IPS-11a (cell line): ENCODE measurements at regions not wholly inside any gene's neighbourhood (a gene's known extent, or its start where the extent isn't known, plus 50 kb on each side); places are given as distances from the start of the nearest gene placed in this dataset.

Experiments used
- H3K4me3 ChIP-seq: one replicate; pipeline ENCODE4 v1.5.1; 2013; ENCODE audit warnings: low read depth, low read length, control low read depth

DNA sequence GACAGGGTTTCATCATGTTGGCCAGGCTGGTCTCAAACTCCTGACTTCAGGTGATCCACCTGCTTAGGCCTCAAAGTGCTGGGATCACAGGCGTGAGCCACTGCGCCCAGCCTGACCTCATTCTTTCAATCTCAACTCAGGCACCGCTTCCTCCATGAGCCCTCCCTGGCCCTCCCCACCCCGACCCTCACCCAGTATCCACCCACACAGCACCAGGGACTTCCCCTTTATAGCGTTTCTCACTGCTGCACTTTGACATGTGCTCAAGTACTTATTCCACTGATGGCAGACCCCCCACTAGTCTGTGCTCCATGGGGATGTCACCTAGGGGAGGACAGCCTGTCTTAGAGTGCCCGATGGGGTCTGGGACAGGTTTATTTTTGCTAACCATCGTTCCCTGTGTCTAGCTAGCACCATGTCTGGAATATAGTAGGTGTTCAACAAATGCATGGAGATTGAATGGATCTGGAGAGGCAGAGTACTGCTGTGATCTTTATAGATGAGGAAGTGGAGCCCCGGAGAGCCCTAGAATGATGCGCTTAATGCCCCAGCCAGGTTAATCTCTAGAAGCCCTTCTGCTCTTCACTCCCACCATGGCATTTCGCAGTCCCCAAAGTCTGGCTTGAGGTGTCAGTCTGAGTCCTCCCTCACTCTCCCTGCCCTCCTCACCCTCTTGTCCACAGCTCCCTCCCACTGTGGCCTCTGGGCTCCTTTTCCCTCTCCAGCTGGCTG lies 258.8 kb downstream of the RPS24 start:
- no peak overlapping the region for H3K4me3 ChIP-seq

DNA sequence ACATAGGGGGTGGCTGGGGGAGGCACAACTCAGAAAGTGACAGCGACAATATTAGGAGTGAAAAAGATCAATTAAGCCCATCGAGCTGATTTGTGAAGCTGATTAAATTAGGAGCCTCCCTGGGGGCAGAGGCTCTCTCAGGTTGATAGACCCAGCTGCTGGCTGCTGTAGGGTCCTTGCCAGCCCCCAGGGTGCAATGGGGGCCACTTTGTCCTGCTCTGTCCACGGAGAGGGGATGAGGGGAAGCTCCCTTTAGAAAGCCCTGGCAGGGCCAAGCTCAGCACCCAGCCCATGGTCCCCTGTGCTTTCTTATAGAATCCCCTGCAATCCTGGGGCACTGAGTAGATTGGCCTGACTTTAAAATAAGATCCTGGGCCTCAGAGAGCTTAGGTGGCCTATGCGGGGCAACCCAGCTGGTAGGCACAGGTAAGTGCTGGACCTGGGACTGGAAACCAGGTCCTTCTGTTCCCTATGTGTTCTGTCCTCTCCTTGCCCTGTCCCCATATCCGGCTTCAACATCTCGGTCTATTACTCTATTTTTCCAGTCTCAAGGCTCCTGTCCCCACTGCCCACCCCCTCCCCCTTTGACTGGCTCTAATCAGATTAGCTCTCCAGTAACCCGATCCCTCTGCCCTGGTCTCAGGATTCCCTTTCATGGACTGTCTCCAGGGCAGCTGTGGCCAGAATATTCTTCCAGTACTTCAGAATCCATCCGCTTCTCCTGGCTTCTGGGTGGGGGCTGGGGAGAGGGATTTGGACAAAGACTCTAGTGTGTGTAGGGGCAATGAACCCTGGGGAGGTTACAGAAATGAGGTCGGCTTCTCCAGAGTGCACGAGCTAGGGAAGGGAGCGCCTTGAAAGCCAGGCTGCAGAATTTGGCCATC lies 259.6 kb downstream of the RPS24 start:
- H3K4me3 ChIP-seq: no peak overlapping the region

DNA sequence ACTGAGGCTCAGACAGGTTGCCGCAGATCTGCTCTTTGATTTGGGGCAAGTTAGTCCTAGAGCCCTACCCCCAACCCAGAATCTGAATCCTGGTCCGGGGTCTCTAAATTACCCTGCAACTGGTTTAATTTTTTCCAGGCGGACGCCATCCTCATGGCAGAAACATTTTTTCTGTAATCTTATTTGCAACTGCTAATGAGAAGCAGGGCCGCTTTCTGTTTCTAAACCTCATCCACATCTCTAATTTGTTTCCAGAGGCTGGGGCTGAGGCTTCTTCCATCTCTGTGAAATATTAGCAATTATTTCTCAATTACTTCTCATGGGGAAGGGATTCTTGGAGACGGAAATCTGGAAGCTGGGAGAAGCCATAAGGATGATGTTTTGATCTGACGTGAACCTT lies 261.6 kb downstream of the RPS24 start:
- no peak overlapping the region for H3K4me3 ChIP-seq

DNA sequence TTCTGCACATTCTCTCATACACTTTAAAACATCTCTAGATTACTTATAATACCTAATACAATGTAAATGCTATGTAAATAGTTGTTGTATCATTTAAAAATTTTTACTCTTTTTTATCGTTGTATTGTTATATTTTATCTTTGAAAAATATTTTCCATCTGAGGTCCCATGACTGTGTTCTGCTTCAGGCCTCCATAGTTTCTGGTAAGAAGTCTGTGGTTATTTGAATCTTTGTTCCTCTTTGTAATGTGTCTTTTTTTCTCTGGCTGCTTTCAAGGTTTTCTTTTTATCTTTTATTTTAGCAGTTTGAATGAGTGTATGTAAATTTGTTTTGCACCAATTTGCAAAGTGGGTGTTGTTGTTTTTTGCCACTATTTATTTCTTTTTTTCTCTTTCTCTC lies 263.1 kb downstream of the RPS24 start:
- H3K4me3 ChIP-seq: no peak overlapping the region

DNA sequence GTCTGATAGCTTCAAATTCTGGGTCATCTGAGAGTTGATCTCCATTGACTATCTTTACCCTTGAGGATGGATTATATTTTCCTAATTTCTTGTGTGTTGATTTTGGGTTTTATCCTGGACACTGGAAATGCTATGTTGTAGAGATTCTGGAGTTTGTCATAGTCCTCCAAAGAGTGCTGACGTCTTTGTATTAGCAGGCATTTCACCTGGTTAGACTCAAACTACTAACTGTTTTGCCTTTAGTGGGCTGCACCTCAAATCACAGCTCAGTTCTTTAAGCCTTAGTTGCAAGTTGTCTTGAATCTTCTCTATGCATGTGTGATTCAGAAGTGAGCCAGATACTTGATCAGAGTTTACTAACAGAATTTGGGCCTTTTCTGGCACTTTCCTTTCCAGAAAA lies 264.3 kb downstream of the RPS24 start:
- no peak overlapping the region for H3K4me3 ChIP-seq

DNA sequence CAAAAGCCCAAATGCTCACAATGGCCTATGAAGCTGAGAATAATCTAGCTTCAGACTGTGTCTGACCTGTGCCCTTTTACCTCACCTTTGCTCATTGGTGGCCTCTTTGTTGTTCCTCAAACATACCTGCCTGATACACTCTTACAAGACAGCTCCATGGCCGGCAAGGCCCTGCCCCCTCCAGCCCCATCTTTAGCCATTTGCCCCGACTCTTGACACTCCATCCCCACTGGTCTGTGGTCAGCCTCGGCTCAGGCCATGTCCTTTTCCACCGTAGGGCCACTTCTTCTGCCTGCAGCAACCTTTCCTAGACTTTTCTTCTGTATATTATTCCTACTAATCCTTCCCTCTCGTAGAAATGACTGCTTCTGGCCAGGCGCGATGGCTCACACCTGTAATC lies 265.2 kb downstream of the RPS24 start:
- H3K4me3 ChIP-seq: no peak overlapping the region

DNA sequence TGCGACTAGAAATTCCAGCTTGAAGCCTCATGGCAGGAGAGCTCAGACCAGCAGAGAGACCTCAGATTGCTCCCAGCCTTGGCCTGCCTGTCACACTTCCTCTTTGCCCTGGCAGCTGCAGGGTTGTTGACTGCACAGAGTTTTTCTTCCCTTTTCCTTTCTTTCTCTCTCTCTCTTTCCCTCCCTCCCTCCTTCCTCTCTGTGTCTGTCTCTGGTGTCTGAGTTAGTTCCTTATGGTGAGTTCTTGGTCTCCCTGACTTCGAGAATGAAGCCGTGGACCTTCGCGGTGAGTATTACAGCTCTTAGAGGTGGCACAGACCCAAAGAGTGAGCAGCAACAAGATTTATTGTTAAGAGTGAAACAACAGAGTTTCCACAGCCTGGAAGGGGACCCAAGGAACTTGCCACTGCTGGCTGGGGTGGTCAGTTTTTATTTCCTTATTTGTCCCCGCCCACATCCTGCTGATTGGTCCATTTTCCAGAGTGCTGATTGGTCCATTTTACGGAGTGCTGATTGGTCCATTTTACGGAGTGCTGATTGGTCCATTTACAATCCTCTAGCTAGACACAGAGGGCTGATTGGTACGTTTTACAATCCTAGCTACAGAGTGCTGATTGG lies 266.3 kb downstream of the RPS24 start:
- H3K4me3 ChIP-seq: no peak overlapping the region

DNA sequence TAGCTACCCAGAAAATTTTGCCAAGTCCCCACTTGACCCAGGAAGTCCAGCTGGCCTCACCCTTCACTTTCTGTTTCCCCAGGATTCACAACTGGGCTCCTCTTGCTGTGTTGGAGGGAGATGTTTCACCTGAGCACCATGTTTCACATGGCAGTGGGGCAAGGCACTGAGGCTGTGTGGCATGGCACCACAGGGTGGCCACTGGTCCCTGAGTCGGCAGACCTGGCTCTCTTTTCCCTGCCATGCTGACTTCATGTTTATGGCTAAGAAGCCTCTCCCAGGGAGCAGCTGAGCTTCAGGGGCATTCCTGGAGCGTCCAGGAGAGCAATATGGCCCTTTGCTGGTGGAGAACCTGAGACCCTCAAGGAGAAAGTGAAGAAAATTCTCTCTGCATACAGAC lies 266.9 kb downstream of the RPS24 start:
- no peak overlapping the region for H3K4me3 ChIP-seq

DNA sequence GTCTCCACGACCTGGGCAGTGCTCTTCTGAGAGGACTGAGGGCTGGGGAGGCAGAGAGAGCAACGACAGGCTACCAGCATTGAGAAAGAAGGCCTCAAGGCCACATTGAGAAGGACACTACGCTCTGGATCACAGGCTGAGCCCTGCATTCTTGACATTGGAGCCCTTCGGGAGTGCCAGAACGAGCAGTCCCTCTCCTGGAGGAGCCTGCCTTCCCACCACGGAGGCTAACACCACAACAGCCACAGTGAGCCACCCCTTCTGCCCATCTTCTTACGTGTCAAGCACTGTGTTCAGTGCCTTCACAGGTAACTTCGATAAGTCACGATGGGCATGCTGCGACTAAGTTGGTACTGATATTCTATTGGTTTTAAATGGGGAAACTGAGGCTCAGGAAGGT lies 267.8 kb downstream of the RPS24 start:
- H3K4me3 ChIP-seq: no peak overlapping the region

DNA sequence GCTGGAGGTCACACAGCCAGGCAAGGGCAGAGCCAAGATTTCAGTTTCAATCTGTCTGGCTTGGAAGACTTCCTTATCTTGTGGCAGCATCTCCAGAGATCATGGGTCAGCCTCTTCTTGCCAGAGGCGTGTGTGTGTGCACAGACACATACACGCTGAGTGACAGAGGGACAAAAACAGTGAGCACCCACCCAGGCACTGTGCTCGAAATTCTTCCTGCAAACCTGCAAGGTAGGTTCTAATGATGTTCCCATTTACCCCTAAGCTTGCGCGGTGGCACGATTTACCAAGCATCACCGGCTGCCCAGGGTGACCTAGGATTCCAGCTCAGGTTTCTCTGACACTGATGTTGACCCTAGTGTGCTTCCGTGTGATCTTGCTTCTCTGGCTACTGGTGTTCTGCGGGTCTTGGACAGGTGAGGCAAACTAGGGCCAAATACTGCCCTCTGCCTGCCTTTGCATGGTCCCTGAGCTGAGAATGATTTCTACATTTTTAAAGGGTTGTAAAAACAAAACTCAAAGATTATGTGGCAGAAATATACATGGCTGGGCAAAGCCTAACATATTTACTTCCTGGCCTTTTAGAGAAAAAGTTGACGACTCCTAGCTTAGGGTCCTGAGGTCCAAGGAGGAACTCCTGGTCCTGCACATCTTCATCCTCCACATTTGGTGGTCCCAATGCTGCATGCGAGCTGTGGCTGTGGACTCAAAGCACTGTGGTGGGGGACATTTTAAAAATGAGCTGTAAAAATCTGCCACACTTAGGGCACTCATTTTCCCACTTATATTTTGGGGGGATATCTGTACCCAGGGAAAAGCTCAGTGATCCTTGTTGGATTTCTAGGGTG lies 268.5 kb downstream of the RPS24 start:
- H3K4me3 ChIP-seq: no peak overlapping the region

DNA sequence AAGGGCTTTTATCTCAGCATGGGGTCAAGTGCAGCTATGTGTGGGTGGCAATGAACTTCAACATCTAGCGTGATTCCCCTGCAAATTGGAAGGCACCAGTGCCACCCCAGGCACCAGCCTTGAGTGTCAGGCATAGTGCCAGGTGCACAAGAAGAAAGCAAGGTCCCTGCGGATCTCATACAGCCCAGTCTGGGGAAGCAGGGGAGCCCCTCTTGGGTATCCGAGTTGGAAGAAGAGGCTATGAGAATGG lies 269.0 kb downstream of the RPS24 start:
- peak overlapping the region; percentile 54 for H3K4me3 ChIP-seq

DNA sequence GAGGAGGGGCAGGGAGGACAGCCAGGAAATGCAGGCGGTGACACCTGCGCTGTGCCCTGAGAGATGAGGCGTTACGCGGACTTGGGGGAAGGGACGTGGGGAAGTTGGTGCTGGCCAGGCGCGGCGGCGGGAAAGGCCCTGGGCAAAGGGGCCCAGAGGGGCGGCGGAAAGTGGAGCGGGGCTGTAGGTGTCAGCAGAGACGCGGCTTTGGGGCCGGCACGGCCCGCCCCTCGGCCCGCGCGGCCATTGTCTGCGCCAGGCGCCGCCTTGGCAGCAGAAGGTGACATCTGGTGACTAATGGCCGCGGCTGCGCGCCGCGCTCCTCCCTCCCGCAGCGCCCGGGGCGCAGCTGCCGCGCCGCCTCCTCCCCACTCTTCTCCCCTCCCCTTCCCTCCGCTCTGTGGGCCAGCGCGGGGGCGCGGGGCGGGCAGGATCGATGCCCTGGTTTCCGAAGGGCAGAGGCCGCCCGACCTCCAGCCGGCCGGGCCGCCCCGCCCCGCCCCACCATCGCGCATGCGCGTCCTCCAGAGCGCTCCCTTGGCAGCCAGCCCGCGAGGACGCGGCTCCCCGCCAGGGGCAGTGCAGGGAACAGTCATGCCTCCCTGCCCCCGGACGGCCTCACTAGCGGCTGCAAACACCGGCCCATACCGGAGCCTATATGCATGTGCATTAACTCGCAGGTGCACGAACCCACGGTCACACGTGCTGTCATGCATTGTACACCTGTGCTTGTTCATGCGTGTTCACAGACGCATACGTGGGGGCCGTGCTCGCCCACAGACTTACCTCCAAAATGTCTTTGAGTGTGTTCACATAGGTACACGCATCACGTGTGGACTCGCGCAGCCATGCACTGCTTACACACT lies 269.6 kb downstream of the RPS24 start:
- H3K4me3 ChIP-seq: peak overlapping the region; percentile 54

DNA sequence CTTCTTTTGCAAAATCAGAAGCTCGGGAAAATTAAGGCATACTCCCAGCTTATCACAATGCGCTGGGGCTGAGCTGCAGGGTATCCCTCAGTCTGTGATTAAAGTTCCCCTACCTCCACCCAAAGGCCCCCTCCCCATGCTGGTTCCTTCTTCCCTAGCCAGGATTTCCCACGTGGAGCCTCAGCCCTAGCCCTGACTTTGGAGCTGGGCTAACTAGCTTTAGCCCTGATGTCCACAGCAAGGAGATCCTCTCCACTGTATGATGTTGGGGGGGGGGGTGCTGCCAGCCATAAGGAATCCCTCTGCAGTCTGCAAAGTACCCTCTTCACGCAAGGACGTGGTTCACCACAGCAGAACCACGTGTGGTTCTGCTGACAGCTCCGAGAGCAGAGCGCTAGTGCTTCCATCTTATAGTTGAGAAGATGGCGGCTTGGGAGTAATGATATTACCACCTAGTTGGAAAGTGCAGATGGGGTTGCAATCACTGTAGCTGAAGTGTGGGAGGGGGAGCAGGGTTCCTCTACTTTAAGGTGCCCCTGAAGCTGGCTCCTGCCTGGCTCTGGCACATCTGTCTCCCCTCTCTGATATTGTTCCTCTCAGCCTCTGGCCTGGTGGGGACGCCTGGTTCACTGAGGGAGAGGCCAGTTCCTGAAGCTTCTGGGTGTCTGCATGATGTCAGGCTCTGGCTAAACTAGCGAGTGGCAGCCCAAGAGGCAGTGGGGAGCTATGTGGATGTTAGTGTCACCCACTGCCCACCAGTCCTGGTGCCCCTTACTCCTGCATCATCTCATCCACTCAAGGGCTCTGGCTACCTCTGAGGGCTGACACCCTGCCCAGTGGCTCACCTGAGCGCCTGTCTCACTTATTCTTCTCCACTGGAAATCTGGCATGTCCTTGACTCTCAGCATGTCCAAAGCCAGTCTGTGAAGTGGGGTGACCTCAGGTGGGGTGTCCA lies 270.7 kb downstream of the RPS24 start:
- no peak overlapping the region for H3K4me3 ChIP-seq

DNA sequence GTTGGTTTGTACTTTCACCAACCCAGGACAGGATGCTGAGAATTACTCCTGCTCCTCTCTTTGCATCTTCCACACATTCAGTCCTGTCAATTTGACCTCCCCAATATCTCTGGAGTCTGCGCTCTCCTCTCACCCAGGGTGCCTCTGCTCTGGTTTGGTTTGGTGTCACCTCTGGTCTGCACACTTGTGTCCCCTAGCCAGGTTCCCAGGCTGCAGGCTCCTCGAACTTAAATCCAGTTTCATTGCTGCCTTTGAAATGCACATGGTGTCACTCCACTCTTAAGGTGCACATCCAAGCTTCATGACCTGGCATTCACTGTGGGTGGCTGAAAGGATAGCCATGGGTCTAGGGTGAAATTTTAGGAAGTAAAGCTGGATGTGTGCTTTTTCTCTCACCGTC lies 271.6 kb downstream of the RPS24 start:
- no peak overlapping the region for H3K4me3 ChIP-seq

DNA sequence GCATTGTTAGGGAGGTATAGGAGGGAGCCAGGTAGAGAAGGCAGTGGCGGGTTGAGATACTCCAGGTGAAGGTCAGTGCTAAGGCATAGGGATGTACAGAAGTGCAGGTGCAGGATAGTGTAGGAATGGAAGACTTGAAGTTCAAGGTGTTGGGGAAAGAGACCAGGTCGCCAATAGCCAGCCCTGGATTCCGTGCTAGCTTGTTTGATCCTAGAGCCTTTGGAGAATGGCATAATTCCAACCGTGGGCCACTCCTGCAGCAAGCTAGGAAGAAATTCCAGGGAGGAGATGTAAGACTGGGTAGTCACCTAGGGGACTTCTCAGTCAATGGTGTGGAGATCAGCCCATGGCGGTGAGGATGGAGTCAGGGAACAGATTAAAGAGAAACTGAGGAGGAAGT lies 272.7 kb downstream of the RPS24 start:
- H3K4me3 ChIP-seq: no peak overlapping the region

DNA sequence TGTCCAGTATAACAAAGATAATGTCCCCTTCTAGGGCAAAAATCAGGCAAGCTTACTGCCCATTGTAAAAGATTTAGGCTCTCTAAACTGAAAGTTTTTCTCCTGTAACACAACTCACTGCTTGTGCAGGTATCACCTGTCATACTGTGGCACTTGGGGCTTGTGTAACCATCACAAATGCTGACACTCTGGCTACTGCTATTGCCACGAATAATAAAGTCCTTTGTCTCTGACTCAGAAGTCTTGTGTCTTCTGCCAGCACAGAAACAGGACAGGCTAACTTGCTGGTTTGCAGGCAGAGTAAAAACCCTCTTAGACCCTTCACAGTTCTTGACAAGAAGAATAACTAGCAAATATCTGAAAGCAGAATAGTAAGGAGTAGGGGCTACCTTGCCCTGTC lies 273.9 kb downstream of the RPS24 start:
- no peak overlapping the region for H3K4me3 ChIP-seq

DNA sequence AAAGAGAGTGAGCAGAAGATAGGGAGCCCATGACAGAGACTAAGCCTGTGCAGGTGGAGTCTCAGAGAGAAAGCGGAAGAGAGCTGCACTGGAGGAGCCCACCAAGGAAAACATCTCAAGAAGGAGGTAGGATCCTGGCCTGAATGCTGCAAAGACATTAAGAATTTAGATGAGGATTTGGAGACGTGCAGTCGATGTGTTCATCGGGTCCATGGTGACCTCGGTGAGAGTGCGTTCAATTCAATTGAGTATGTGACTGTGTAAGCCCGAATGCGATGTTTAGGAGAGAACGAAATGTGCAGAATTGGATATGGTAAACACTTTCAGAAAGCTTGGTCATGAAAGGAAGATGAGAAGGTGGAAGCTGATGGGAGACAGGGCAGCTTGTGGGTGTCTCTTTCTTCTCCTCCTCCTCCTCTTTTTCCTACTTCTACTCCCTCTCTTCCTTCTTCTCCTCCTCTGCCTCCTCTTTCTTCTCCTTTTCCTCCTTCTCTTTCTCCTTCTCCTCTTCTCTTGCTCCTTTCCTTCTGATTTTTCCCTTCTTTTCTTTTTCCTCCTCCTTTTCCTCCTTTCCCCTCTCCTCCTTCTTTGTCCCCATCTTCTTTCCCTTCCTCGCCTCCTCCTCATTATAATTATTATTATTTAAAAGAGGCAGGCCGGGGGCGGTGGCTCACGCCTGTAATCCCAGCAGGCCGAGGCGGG lies 276.0 kb downstream of the RPS24 start:
- no peak overlapping the region for H3K4me3 ChIP-seq

DNA sequence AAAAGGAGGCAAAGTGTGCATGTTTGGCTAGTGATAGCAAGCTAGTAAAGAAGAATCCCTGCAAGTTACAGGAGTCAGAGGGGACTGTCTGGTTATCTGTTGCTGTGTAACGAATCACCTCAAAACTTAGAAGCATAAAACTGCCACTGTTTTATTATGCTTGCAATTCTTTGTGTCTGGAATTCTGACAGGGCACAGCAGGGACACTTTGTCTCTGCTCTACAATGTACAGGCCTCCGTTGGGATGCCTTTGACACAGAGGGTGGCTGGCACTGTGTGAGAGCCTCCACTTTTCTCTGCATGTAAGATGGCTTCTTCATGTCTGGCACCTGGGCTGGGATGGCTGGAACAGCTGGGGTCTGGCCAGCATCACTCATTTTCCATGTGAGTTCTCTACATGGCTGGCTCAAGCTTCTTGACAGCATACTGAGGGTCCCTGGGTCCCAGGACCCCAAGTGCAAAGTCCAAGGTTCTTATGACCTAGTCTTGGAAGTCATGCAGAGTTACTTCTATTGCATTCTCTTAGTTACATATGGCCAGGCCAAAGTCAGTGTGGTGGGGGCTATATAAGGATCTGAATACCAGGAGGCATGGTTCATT lies 276.9 kb downstream of the RPS24 start:
- H3K4me3 ChIP-seq: no peak overlapping the region
